Loucy (cell line): ENCODE measurements at regions not wholly inside any gene's neighbourhood (a gene's known extent, or its start where the extent isn't known, plus 50 kb on each side); places are given as distances from the start of the nearest gene placed in this dataset.

Experiments used
- H2AFZ ChIP-seq: fragments of 200-600 bp; sonication (generic); 2 replicates; pipeline ENCODE4 v1.6.0; 2016; ENCODE audit warnings: antibody characterized with exemption, mild to moderate bottlenecking, low read length, moderate library complexity
- H3F3A ChIP-seq: fragments of 200-600 bp; 2 replicates; pipeline ENCODE4 v1.6.0; 2016; ENCODE audit warnings: antibody characterized with exemption, low read depth, mild to moderate bottlenecking
- H3K27me3 ChIP-seq: fragments of 200-600 bp; sonication (generic); 2 replicates; pipeline ENCODE4 v1.6.1; 2014; ENCODE audit warnings: low read length, mild to moderate bottlenecking; ENCODE audit not compliant: insufficient read depth, poor library complexity, severe bottlenecking
- H3K36me3 ChIP-seq: fragments of 200-600 bp; sonication (generic); 2 replicates; pipeline ENCODE4 v1.6.1; 2016; ENCODE audit warnings: low read length; ENCODE audit not compliant: insufficient read depth
- H3K4me1 ChIP-seq: fragments of 200-600 bp; sonication (generic); 2 replicates; pipeline ENCODE4 v1.5.1; 2014; ENCODE audit warnings: low read length, mild to moderate bottlenecking; ENCODE audit not compliant: insufficient read depth, poor library complexity, severe bottlenecking
- H3K4me2 ChIP-seq: fragments of 200-600 bp; sonication (generic); 2 replicates; pipeline ENCODE4 v1.6.0; 2014; ENCODE audit warnings: antibody characterized with exemption, low read length, low read depth, mild to moderate bottlenecking; ENCODE audit not compliant: poor library complexity, severe bottlenecking
- H3K4me3 ChIP-seq: fragments of 200-600 bp; sonication (generic); 2 replicates; pipeline ENCODE4 v1.5.1; 2014; ENCODE audit warnings: low read length, mild to moderate bottlenecking, mixed read lengths; ENCODE audit not compliant: poor library complexity, severe bottlenecking
- H3K79me2 ChIP-seq: fragments of 200-600 bp; sonication (generic); 2 replicates; pipeline ENCODE4 v1.6.1; 2014; ENCODE audit warnings: low read length; ENCODE audit not compliant: insufficient read depth
- H3K9ac ChIP-seq: fragments of 200-600 bp; sonication (generic); 2 replicates; pipeline ENCODE4 v1.6.0; 2014; ENCODE audit warnings: mild to moderate bottlenecking, low read depth, low read length, moderate library complexity; ENCODE audit not compliant: poor library complexity, severe bottlenecking
- H3K9me2 ChIP-seq: fragments of 200-600 bp; sonication (generic); replicated peaks from 2 replicates; pipeline ENCODE4 v1.6.1; 2016; ENCODE audit warnings: low read depth, low read length, mixed read lengths
- H3K9me3 ChIP-seq: fragments of 200-600 bp; sonication (generic); 2 replicates; pipeline ENCODE4 v1.6.1; 2014; ENCODE audit warnings: mild to moderate bottlenecking, antibody characterized with exemption, low read length, low read depth; ENCODE audit not compliant: insufficient read depth
- H4K20me1 ChIP-seq: fragments of 200-600 bp; sonication (generic); 2 replicates; pipeline ENCODE4 v1.6.0; 2014; ENCODE audit warnings: antibody characterized with exemption, low read length, mild to moderate bottlenecking; ENCODE audit not compliant: insufficient read depth, poor library complexity, severe bottlenecking
- EZH2phosphoT487 ChIP-seq: fragments of 200-600 bp; IDR thresholded peaks from 2 replicates; pipeline ENCODE4 v1.6.1; 2018; ENCODE audit warnings: antibody characterized with exemption, mild to moderate bottlenecking, moderate library complexity, borderline replicate concordance
- TF ChIP-seq, protein P1 (sequence below): fragments of 200-600 bp; sonication (generic); conservative IDR thresholded peaks from 2 replicates; pipeline ENCODE4 v1.5.1; 2014; ENCODE audit warnings: mild to moderate bottlenecking, antibody characterized with exemption, low read length

DNA sequence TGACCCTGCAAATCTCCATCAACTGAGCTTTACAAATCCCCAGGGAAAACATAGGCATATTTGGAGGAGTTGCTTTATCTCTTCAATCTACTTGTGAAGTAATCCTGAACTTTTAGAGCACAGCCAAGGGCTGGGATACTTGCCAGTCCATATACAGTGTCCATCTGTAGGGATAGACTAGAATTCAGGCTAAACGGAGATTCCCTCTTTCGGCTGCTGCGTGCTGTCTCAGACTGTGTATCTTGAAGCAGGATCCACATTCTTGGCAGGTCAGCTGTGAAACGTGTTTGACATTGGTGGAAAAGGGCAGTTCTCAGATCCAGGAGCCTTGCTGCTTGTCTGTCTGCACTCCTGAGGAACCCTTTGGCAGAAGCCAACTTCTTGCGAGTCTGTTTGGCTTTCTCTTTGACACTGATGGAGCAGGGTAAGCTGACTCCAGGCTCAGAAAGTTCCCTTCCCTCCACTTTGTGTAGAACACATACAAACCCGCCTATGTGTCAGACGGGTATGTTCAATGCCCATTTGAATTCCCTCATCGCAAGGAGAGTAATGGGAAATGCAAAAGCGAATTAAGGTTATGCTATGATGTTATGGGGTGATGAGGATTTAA, 221.8 kb downstream of the MAP2K4 start:
- TF ChIP-seq, protein P1, sequence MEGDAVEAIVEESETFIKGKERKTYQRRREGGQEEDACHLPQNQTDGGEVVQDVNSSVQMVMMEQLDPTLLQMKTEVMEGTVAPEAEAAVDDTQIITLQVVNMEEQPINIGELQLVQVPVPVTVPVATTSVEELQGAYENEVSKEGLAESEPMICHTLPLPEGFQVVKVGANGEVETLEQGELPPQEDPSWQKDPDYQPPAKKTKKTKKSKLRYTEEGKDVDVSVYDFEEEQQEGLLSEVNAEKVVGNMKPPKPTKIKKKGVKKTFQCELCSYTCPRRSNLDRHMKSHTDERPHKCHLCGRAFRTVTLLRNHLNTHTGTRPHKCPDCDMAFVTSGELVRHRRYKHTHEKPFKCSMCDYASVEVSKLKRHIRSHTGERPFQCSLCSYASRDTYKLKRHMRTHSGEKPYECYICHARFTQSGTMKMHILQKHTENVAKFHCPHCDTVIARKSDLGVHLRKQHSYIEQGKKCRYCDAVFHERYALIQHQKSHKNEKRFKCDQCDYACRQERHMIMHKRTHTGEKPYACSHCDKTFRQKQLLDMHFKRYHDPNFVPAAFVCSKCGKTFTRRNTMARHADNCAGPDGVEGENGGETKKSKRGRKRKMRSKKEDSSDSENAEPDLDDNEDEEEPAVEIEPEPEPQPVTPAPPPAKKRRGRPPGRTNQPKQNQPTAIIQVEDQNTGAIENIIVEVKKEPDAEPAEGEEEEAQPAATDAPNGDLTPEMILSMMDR: no peak
- TF ChIP-seq EZH2phosphoT487: no peak
- no peaks in the 10 kb centered on the region for H3K9me2 ChIP-seq
- no peaks in the 10 kb centered on the region for H4K20me1 ChIP-seq
- H3K36me3 ChIP-seq: no peaks in the 10 kb centered on the region
- no peaks in the 10 kb centered on the region for H3K79me2 ChIP-seq
- H3K4me2 ChIP-seq: no peak overlapping the region
- H3F3A ChIP-seq: no peaks in the 10 kb centered on the region
- H3K9me3 ChIP-seq: no peaks in the 10 kb centered on the region; the same call in 1 of the 2 replicates
- H3K27me3 ChIP-seq: no peaks in the 10 kb centered on the region
- no peak overlapping the region for H3K4me3 ChIP-seq
- no peak overlapping the region for H3K9ac ChIP-seq
- no peaks in the 10 kb centered on the region for H3K4me1 ChIP-seq
- H2AFZ ChIP-seq: no peak overlapping the region

DNA sequence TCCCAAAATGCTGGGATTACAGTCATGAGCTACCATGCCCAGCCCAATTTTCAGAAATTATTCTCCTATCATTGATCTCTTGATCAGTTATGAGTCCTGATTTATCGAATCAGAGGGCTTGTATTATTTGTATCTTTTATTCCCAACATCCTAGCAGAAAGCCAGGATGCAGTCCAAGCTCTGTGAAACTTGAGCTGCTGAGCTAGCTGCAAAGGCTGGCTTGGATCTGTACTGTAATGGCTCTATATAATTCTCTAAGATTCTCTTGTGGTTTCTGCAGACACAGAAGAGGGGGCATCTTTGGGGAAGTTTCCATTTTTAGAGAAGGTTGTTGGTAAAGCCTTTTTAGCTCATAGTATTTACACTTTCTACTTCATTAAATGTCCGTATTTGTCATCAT, 227.1 kb downstream of the MAP2K4 start:
- Histone ChIP-seq H3K36me3 (no peaks in the 10 kb centered on the region), H3K4me1 (no peaks in the 10 kb centered on the region), H3K9me2 (no peaks in the 10 kb centered on the region), H3K9ac (no peak overlapping the region), H4K20me1 (no peaks in the 10 kb centered on the region), H3F3A (no peaks in the 10 kb centered on the region), H3K27me3 (no peaks in the 10 kb centered on the region), H3K4me3 (no peak overlapping the region), H3K9me3 (no peaks in the 10 kb centered on the region; the same call in 1 of the 2 replicates), H3K4me2 (no peak overlapping the region), H2AFZ (no peak overlapping the region), H3K79me2 (no peaks in the 10 kb centered on the region)
- TF ChIP-seq, protein P1: no peak
- TF ChIP-seq EZH2phosphoT487: no peak

DNA sequence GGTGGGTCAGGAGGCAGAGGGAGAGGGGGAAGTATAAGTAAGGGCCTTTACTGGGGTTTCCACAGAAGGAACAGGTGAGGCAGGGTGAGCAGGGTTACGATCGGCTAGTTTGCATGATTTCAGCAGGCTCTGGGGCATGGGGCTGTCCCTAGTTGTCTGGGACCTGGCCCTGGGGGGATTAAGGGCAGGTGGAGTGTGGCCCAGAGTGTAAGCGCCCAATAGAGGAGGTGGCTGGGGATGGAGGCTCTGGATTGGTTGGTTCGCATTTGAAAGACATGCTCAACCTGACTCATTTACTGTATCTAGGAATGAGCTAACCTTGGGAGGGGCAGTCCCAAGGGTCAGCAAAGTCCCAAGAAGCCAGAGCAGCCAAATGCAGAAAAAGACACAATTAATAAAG, 230.3 kb downstream of the MAP2K4 start:
- no peak for TF ChIP-seq EZH2phosphoT487
- TF ChIP-seq, protein P1: no peak
- Histone ChIP-seq H3K9me3 (no peaks in the 10 kb centered on the region; the same call in 1 of the 2 replicates), H3K36me3 (no peaks in the 10 kb centered on the region), H3K4me2 (no peak overlapping the region), H3K27me3 (no peaks in the 10 kb centered on the region), H3K9me2 (no peaks in the 10 kb centered on the region), H3F3A (no peaks in the 10 kb centered on the region), H3K4me3 (no peak overlapping the region), H3K9ac (no peak overlapping the region), H3K4me1 (no peaks in the 10 kb centered on the region), H2AFZ (no peak overlapping the region), H4K20me1 (no peaks in the 10 kb centered on the region), H3K79me2 (no peaks in the 10 kb centered on the region)
